ENCODE measurements at regions not wholly inside any gene's neighbourhood (a gene's known extent, or its start where the extent isn't known, plus 50 kb on each side); places are given as distances from the start of the nearest gene placed in this dataset.

GRCh38 chr13:107582171-107582570 lies 633.2 kb downstream of the LIG4 start:
- TF ChIP-seq CTCF (IDR thresholded peaks at IDR 0.05; ENCODE audit: insufficient read depth, low read depth, low read length) (no peak), EZH2 (IDR thresholded peaks at IDR 0.05; ENCODE audit: insufficient read depth, low read length) (no peak)

Data from astrocyte (in vitro differentiated cells and primary cell).